Thoracic aorta (tissue), 2 donors: ENCODE measurements at regions not wholly inside any gene's neighbourhood (a gene's known extent, or its start where the extent isn't known, plus 50 kb on each side); places are given as distances from the start of the nearest gene placed in this dataset.

Source experiments
- ATAC-seq: fragments of 150-250 bp; one replicate; pipeline ENCODE4 v1.8.0; 2017; ENCODE audit warnings: low read depth; ENCODE audit not compliant: insufficient number of reproducible peaks, low FRiP score
- DNase-seq: peaks from one replicate; pipeline ENCODE4 v3.0.0-alpha.2; 2020; ENCODE audit warnings: low spot score
- H3K27ac ChIP-seq, 2 donors: fragments of 200-600 bp; sonication (generic); 1 replicate in 1 of 2; 2 replicates in 1 of 2; pipeline ENCODE4 v1.5.1; 2016; ENCODE audit warnings: mild to moderate bottlenecking in 2 of 2, moderate library complexity in 2 of 2
- H3K27me3 ChIP-seq: fragments of 200-600 bp; sonication (generic); replicated peaks from 2 replicates; pipeline ENCODE4 v1.6.0; 2016; ENCODE audit warnings: mild to moderate bottlenecking; ENCODE audit not compliant: insufficient read depth
- H3K36me3 ChIP-seq: fragments of 200-600 bp; sonication (generic); one replicate; pipeline ENCODE4 v1.5.1; 2016
- H3K4me1 ChIP-seq, 2 donors: fragments of 200-600 bp; sonication (generic); 1 replicate in 1 of 2; 2 replicates in 1 of 2; pipeline versions ENCODE4 v1.5.1 to v1.6.0; 2016; ENCODE audit warnings: low read depth in 2 of 2, mild to moderate bottlenecking in 1 of 2; ENCODE audit not compliant: control insufficient read depth in 1 of 2
- H3K4me3 ChIP-seq: fragments of 200-600 bp; sonication (generic); 2 replicates; pipeline ENCODE4 v1.5.1; 2016; ENCODE audit warnings: mild to moderate bottlenecking
- H3K9me3 ChIP-seq: fragments of 200-600 bp; sonication (generic); 2 replicates; pipeline ENCODE4 v1.5.1; 2016
- TF ChIP-seq, protein P1 (sequence below): fragments of 200-600 bp; sonication (generic); IDR thresholded peaks from one replicate; pipeline ENCODE4 v1.5.1; 2019; ENCODE audit warnings: antibody characterized with exemption

GRCh38 chr6:167739721-167740475 lies 86.8 kb upstream of the AFDN start:
- Histone ChIP-seq H3K4me1 (no peaks in the 10 kb centered on the region), H3K36me3 (no peaks in the 10 kb centered on the region), H3K9me3 (no peaks in the 10 kb centered on the region), H3K27ac (no peak overlapping the region), H3K4me3 (no peak overlapping the region), H3K27me3 (no peaks in the 10 kb centered on the region)
- no peak for ATAC-seq
- TF ChIP-seq, protein P1, sequence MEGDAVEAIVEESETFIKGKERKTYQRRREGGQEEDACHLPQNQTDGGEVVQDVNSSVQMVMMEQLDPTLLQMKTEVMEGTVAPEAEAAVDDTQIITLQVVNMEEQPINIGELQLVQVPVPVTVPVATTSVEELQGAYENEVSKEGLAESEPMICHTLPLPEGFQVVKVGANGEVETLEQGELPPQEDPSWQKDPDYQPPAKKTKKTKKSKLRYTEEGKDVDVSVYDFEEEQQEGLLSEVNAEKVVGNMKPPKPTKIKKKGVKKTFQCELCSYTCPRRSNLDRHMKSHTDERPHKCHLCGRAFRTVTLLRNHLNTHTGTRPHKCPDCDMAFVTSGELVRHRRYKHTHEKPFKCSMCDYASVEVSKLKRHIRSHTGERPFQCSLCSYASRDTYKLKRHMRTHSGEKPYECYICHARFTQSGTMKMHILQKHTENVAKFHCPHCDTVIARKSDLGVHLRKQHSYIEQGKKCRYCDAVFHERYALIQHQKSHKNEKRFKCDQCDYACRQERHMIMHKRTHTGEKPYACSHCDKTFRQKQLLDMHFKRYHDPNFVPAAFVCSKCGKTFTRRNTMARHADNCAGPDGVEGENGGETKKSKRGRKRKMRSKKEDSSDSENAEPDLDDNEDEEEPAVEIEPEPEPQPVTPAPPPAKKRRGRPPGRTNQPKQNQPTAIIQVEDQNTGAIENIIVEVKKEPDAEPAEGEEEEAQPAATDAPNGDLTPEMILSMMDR: no peak
- DNase-seq: no peak

DNA sequence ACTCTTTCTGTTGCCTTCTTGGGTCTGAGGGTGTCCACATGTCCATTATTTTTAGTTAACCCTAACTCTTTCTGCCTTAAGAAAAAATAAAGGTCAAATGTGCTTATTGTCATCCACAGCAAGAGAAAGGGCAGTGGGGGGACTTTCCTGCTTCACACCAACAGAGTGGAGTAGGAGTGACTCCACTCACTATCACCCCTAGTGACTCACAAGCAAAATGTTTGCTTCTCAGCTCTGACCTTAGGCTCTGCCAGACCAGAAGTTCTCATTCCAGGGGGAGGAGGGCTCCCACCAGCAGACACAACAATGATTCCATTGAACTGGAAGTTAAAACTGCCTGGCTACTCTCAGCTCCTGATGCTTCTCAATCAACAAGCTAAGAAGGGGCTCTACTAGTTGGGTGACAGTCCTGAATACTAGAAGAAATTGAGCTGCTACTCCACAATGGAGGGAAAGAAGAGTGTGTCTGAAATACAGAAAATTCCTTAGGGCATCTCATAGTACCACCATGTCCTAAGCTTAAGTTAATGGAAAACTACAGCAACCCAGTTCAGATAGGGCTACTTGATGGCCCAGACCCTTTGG lies 83.9 kb upstream of the AFDN start:
- H3K9me3 ChIP-seq: no peaks in the 10 kb centered on the region
- DNase-seq: no peak
- no peaks in the 10 kb centered on the region for H3K36me3 ChIP-seq
- H3K27me3 ChIP-seq: no peaks in the 10 kb centered on the region
- no peak overlapping the region for H3K4me3 ChIP-seq
- ATAC-seq: no peak
- TF ChIP-seq, protein P1: no peak
- H3K27ac ChIP-seq: no peak overlapping the region
- H3K4me1 ChIP-seq: no peaks in the 10 kb centered on the region

- no peaks in the 10 kb centered on the region for H3K9me3 ChIP-seq
- ATAC-seq: no peak
- H3K36me3 ChIP-seq: no peaks in the 10 kb centered on the region
- no peak overlapping the region for H3K4me3 ChIP-seq
- no peaks in the 10 kb centered on the region for H3K4me1 ChIP-seq
- H3K27ac ChIP-seq: no peak overlapping the region
- DNase-seq: no peak
- H3K27me3 ChIP-seq: no peaks in the 10 kb centered on the region
- TF ChIP-seq, protein P1: no peak
Observed at GRCh38 chr6:167744681-167745669, 81.7 kb upstream of the AFDN start.

GRCh38 chr6:167745670-167746389 lies 80.9 kb upstream of the AFDN start:
- Histone ChIP-seq H3K4me1 (peaks cover 0 to 2% of the 10 kb centered on the region in 2 donors), H3K9me3 (no peaks in the 10 kb centered on the region), H3K36me3 (no peaks in the 10 kb centered on the region), H3K4me3 (no peak overlapping the region), H3K27me3 (no peaks in the 10 kb centered on the region), H3K27ac (no peak overlapping the region)
- TF ChIP-seq, protein P1: no peak
- ATAC-seq (no peak), DNase-seq (no peak)
